ENCODE measurements at regions not wholly inside any gene's neighbourhood (a gene's known extent, or its start where the extent isn't known, plus 50 kb on each side); places are given as distances from the start of the nearest gene placed in this dataset.

GRCh38 chr4:81632581-81633299 is 161.0 kb upstream of the RASGEF1B start:
- no peak for TF ChIP-seq CTCF (IDR thresholded peaks at IDR 0.05)
- intact Hi-C loops (cut with DNase I): no loop called here
- ATAC-seq (no peak), DNase-seq (no peak)
- Histone ChIP-seq H3K9me3 (no peaks in the 10 kb centered on the region), H3K27me3 (ENCODE audit: low read depth) (no peaks in the 10 kb centered on the region), H3K27ac (no peak overlapping the region), H3K36me3 (no peaks in the 10 kb centered on the region), H3K4me3 (no peak overlapping the region), H3K4me1 (peaks cover 9% of the 10 kb centered on the region)

- no peak for TF ChIP-seq CTCF (IDR thresholded peaks at IDR 0.05)
- peak in 1 of 2 donors; percentile 55 for ATAC-seq
- Histone ChIP-seq H3K4me3 (no peak overlapping the region), H3K27ac (no peak overlapping the region), H3K36me3 (no peaks in the 10 kb centered on the region), H3K9me3 (no peaks in the 10 kb centered on the region), H3K27me3 (ENCODE audit: low read depth) (no peaks in the 10 kb centered on the region), H3K4me1 (peaks cover 9% of the 10 kb centered on the region)
- peak; percentile 49 for DNase-seq
- intact Hi-C loops (cut with DNase I): no loop called here
Observed at GRCh38 chr4:81631958-81632441, 160.3 kb upstream of the RASGEF1B start.

- no peak for TF ChIP-seq CTCF (IDR thresholded peaks at IDR 0.05)
- Histone ChIP-seq H3K27ac (no peak overlapping the region), H3K36me3 (no peaks in the 10 kb centered on the region), H3K4me3 (no peak overlapping the region), H3K9me3 (no peaks in the 10 kb centered on the region), H3K27me3 (ENCODE audit: low read depth) (no peaks in the 10 kb centered on the region), H3K4me1 (no peaks in the 10 kb centered on the region)
- intact Hi-C loops (cut with DNase I): no loop called here
- DNase-seq (no peak), ATAC-seq (no peak)
Observed at GRCh38 chr4:81629366-81629765, 157.7 kb upstream of the RASGEF1B start.

- no peak for TF ChIP-seq CTCF (IDR thresholded peaks at IDR 0.05)
- ATAC-seq (no peak), DNase-seq (no peak)
- Histone ChIP-seq H3K36me3 (no peaks in the 10 kb centered on the region), H3K4me3 (no peak overlapping the region), H3K27ac (no peak overlapping the region), H3K4me1 (no peaks in the 10 kb centered on the region), H3K27me3 (ENCODE audit: low read depth) (no peaks in the 10 kb centered on the region), H3K9me3 (no peaks in the 10 kb centered on the region)
- intact Hi-C loops (cut with DNase I): no loop called here
Observed at GRCh38 chr4:81628489-81628888, 156.8 kb upstream of the RASGEF1B start.

- no peaks in the 10 kb centered on the region for H3K9me3 ChIP-seq
- no peak overlapping the region for H3K27ac ChIP-seq
- ATAC-seq (no peak), DNase-seq (no peak)
- H3K36me3 ChIP-seq: no peaks in the 10 kb centered on the region
- no peaks in the 10 kb centered on the region for H3K4me1 ChIP-seq
- no peak for TF ChIP-seq CTCF (IDR thresholded peaks at IDR 0.05)
- no peaks in the 10 kb centered on the region for H3K27me3 ChIP-seq (ENCODE audit: low read depth)
- intact Hi-C loops (cut with DNase I): no loop called here
- H3K4me3 ChIP-seq: no peak overlapping the region
Observed at GRCh38 chr4:81627590-81627989, 155.9 kb upstream of the RASGEF1B start.
